ENCODE measurements at regions not wholly inside any gene's neighbourhood (a gene's known extent, or its start where the extent isn't known, plus 50 kb on each side); places are given as distances from the start of the nearest gene placed in this dataset.

GRCh38 chr12:41917181-41917580 is 227.5 kb downstream of the GXYLT1 start:
- no peak for TF ChIP-seq CTCF (IDR thresholded peaks at IDR 0.05; ENCODE audit: low read length, missing control alignments)
- DNase-seq (ENCODE audit: low read depth): no peak
- no peak overlapping the region for H3K4me3 ChIP-seq (replicated peaks; ENCODE audit: low read depth, low read length)

GRCh38 chr12:41910578-41911320 is 233.9 kb downstream of the GXYLT1 start:
- TF ChIP-seq CTCF (IDR thresholded peaks at IDR 0.05; ENCODE audit: low read length, missing control alignments): no peak
- no peak overlapping the region for H3K4me3 ChIP-seq (replicated peaks; ENCODE audit: low read depth, low read length)
- DNase-seq (ENCODE audit: low read depth): no peak

- TF ChIP-seq CTCF (IDR thresholded peaks at IDR 0.05; ENCODE audit: low read length, missing control alignments): no peak
- no peak for DNase-seq (ENCODE audit: low read depth)
- no peak overlapping the region for H3K4me3 ChIP-seq (replicated peaks; ENCODE audit: low read depth, low read length)
These were observed 236.5 kb downstream of the GXYLT1 start for GRCh38 chr12:41908206-41908605.

GRCh38 chr12:41907550-41907949 is 237.1 kb downstream of the GXYLT1 start:
- no peak for DNase-seq (ENCODE audit: low read depth)
- H3K4me3 ChIP-seq (replicated peaks; ENCODE audit: low read depth, low read length): no peak overlapping the region
- TF ChIP-seq CTCF (IDR thresholded peaks at IDR 0.05; ENCODE audit: low read length, missing control alignments): no peak

- no peak overlapping the region for H3K4me3 ChIP-seq (replicated peaks; ENCODE audit: low read depth, low read length)
- no peak for TF ChIP-seq CTCF (IDR thresholded peaks at IDR 0.05; ENCODE audit: low read length, missing control alignments)
- no peak for DNase-seq (ENCODE audit: low read depth)
These were observed 237.7 kb downstream of the GXYLT1 start for GRCh38 chr12:41907021-41907420.

- no peak for TF ChIP-seq CTCF (IDR thresholded peaks at IDR 0.05; ENCODE audit: low read length, missing control alignments)
- H3K4me3 ChIP-seq (replicated peaks; ENCODE audit: low read depth, low read length): no peak overlapping the region
- DNase-seq (ENCODE audit: low read depth): no peak
These were observed 238.8 kb downstream of the GXYLT1 start for GRCh38 chr12:41905759-41906297.

All from fibroblast of pulmonary artery (primary cell).